Activated CD8-positive, alpha-beta T cell treated with anti-CD3 and anti-CD28 coated beads for 36 hours (primary cell): ENCODE measurements at regions not wholly inside any gene's neighbourhood (a gene's known extent, or its start where the extent isn't known, plus 50 kb on each side); places are given as distances from the start of the nearest gene placed in this dataset.
"Not testable (repeated sequence)": the region's sequence is repeated elsewhere in the genome, so short reads cannot be mapped to it uniquely, and the experiment has no call there.

Source experiments
- ATAC-seq: fragments of 200-7000 bp; cut with Tn5 transposase; one replicate; pipeline ENCODE4 v1.10.0; 2021; ENCODE audit warnings: mild to moderate bottlenecking, moderate library complexity
- CTCF ChIA-PET: fragments of 350-600 bp; sonication (Branson Sonifier 250); formaldehyde crosslinking; loops from one replicate; lab custom pipeline; 2021; ENCODE audit warnings: antibody characterized with exemption; lab: Charles Lee
- POLR2A ChIA-PET: fragments of 350-600 bp; sonication (Branson Sonifier 250); formaldehyde crosslinking; loops from one replicate; lab custom pipeline; 2021; ENCODE audit warnings: antibody characterized with exemption; lab: Charles Lee
- DNase-seq: peaks from one replicate; pipeline ENCODE4 v3.0.0-alpha.2; 2020
- H3K27ac Mint-ChIP-seq: one replicate; pipeline ENCODE4 v1.8.0; 2021; ENCODE audit warnings: mild to moderate bottlenecking, mixed read lengths
- H3K27me3 Mint-ChIP-seq: one replicate; pipeline ENCODE4 v1.8.0; 2021; ENCODE audit warnings: mixed read lengths
- H3K36me3 Mint-ChIP-seq: one replicate; pipeline ENCODE4 v1.8.0; 2021; ENCODE audit warnings: low read depth, mixed read lengths
- H3K4me1 Mint-ChIP-seq: one replicate; pipeline ENCODE4 v1.8.0; 2021; ENCODE audit warnings: low read depth, mixed read lengths
- H3K4me3 Mint-ChIP-seq: one replicate; pipeline ENCODE4 v1.8.0; 2021; ENCODE audit warnings: mild to moderate bottlenecking, moderate library complexity, mixed read lengths
- H3K9me3 Mint-ChIP-seq: one replicate; pipeline ENCODE4 v1.8.0; 2021; ENCODE audit warnings: mixed read lengths
- CTCF ChIP-seq: fragments of 200-600 bp; IDR thresholded peaks from one replicate; pipeline ENCODE4 v1.8.0; 2022; ENCODE audit warnings: antibody characterized with exemption, mild to moderate bottlenecking
- intact Hi-C: fragments of 100-400 bp; cut with micrococcal nuclease; formaldehyde crosslinking; loops from one replicate; pipeline ENCODE4 v1.10.0; 2022

- H3K4me3 Mint-ChIP-seq, result no peak overlapping the region
- H3K9me3 Mint-ChIP-seq, result no peaks in the 10 kb centered on the region
- POLR2A ChIA-PET, result no interaction called here
- ATAC-seq (no peak), DNase-seq (no peak)
- TF ChIP-seq CTCF, result no peak
- no peaks in the 10 kb centered on the region for H3K36me3 Mint-ChIP-seq
- H3K27me3 Mint-ChIP-seq, result peaks cover 4% of the 10 kb centered on the region
- H3K4me1 Mint-ChIP-seq, result no peaks in the 10 kb centered on the region
- no peak overlapping the region for H3K27ac Mint-ChIP-seq
- CTCF ChIA-PET, result interaction anchor here (1.3 to 2.5 kb wide), 3 partner anchors 10 to 52 kb away, joined by 3 to 14 read pairs (median 6); no protein-coding TSS in a partner anchor
- intact Hi-C loops, result no loop called here
These were observed 86.4 kb upstream of the EPCAM start for GRCh38 chr2:47282621-47283272.

GRCh38 chr2:47279525-47279924, 89.6 kb upstream of the EPCAM start:
- H3K4me3 Mint-ChIP-seq, POLR2A ChIA-PET, H3K9me3 Mint-ChIP-seq, intact Hi-C loops, DNase-seq, H3K36me3 Mint-ChIP-seq, H3K27me3 Mint-ChIP-seq, ATAC-seq, H3K27ac Mint-ChIP-seq, H3K4me1 Mint-ChIP-seq, CTCF ChIA-PET: not testable (repeated sequence)

- Mint-ChIP-seq H3K4me1 (no peaks in the 10 kb centered on the region), H3K27me3 (peaks cover 4% of the 10 kb centered on the region), H3K4me3 (no peak overlapping the region), H3K9me3 (no peaks in the 10 kb centered on the region), H3K36me3 (no peaks in the 10 kb centered on the region), H3K27ac (no peak overlapping the region)
- POLR2A ChIA-PET, result no interaction called here
- no peak for TF ChIP-seq CTCF
- ATAC-seq (no peak), DNase-seq (no peak)
- intact Hi-C loops, result no loop called here
- CTCF ChIA-PET, result no interaction called here
These were observed 91.1 kb upstream of the EPCAM start for GRCh38 chr2:47277987-47278386.

GRCh38 chr2:47277187-47277586, 91.9 kb upstream of the EPCAM start:
- Mint-ChIP-seq H3K36me3 (no peaks in the 10 kb centered on the region), H3K9me3 (no peaks in the 10 kb centered on the region), H3K27me3 (peaks cover 4% of the 10 kb centered on the region), H3K4me3 (no peak overlapping the region), H3K27ac (no peak overlapping the region), H3K4me1 (no peaks in the 10 kb centered on the region)
- POLR2A ChIA-PET, result no interaction called here
- TF ChIP-seq CTCF, result no peak
- CTCF ChIA-PET, result interaction anchor here (1.5 kb wide), 1 partner anchor 45 kb away, joined by 4 read pairs; no protein-coding TSS in a partner anchor
- no peak for DNase-seq
- no peak for ATAC-seq
- intact Hi-C loops, result no loop called here

- H3K9me3 Mint-ChIP-seq, result no peaks in the 10 kb centered on the region
- ChIA-PET POLR2A (no interaction called here), CTCF (interaction anchor here (1.5 kb wide), 1 partner anchor 46 kb away, joined by 4 read pairs; no protein-coding TSS in a partner anchor)
- H3K4me3 Mint-ChIP-seq, result no peak overlapping the region
- DNase-seq (no peak), ATAC-seq (no peak)
- peaks cover 4% of the 10 kb centered on the region for H3K27me3 Mint-ChIP-seq
- no peak for TF ChIP-seq CTCF
- no peak overlapping the region for H3K27ac Mint-ChIP-seq
- intact Hi-C loops, result no loop called here
- H3K4me1 Mint-ChIP-seq, result no peaks in the 10 kb centered on the region
- no peaks in the 10 kb centered on the region for H3K36me3 Mint-ChIP-seq
These were observed 93.0 kb upstream of the EPCAM start for GRCh38 chr2:47276061-47276460.
